ENCODE measurements at regions not wholly inside any gene's neighbourhood (a gene's known extent, or its start where the extent isn't known, plus 50 kb on each side); places are given as distances from the start of the nearest gene placed in this dataset.

GRCh38 chr1:59016390-59016789, 232.5 kb upstream of the JUN start:
- Histone ChIP-seq H3K27me3 (ENCODE audit: control insufficient read depth in 2 of 2, insufficient read depth in 2 of 2, low read length in 2 of 2) (no peaks in the 10 kb centered on the region), H3K27ac (ENCODE audit: extremely low read depth, low read depth, low read length) (no peak overlapping the region), H3K4me2 (ENCODE audit: insufficient read depth, low read length) (no peak overlapping the region), H3K9me3 (replicated peaks; ENCODE audit: control insufficient read depth, insufficient read depth, low read depth, low read length) (no peaks in the 10 kb centered on the region), H2AFZ (ENCODE audit: low read depth, low read length) (no peak overlapping the region), H3K4me1 (replicated peaks in 1 of 2; ENCODE audit: control insufficient read depth in 2 of 2, insufficient read depth in 2 of 2, low read length in 2 of 2) (peaks cover 4 to 15% of the 10 kb centered on the region in 2 experiments; a peak in 4 of 5 replicates), H3K9me1 (ENCODE audit: control insufficient read depth, insufficient read depth, low read length) (no peaks in the 10 kb centered on the region), H3K9ac (ENCODE audit: insufficient read depth in 1 of 2, low read depth in 2 of 2, low read length in 2 of 2) (no peak overlapping the region), H3K4me3 (no peak overlapping the region), H4K20me1 (replicated peaks; ENCODE audit: control insufficient read depth, insufficient read depth, low read length) (no peaks in the 10 kb centered on the region), H3K36me3 (ENCODE audit: control insufficient read depth, insufficient read depth, low read length) (no peaks in the 10 kb centered on the region), H3K79me2 (ENCODE audit: control insufficient read depth, insufficient read depth, low read length) (no peaks in the 10 kb centered on the region)
- TF ChIP-seq RAD21 (CRISPR knock-in tag; conservative IDR thresholded peaks at IDR 0.05 in 1 of 2, IDR thresholded peaks at IDR 0.05 in 1 of 2) (0 out of 4 replicates have a peak, but pooled peaks of 1 of the 2 experiments have one; percentile 2), CSDE1 (IDR thresholded peaks at IDR 0.05) (no peak)
- no TSS peak for BruUV-seq (replicated peaks)
- CTCF ChIA-PET (ENCODE audit: low intra/inter-chr PET ratio), result no interaction called here
- DNase-seq (ENCODE audit: extremely low read depth in 1 of 4, low spot score in 3 of 4), result no peak
- intact Hi-C loops (cut with micrococcal nuclease) (no loop called here), in situ Hi-C loops (cut with MboI) (no loop called here)
- no peak for FAIRE-seq
- whole genome bisulfite sequencing (ENCODE audit: insufficient coverage, low coverage, missing lambda C conversion rate), result 62% methylated on average over 2 of the region's 2 CpGs
- no peak for ATAC-seq
- POLR2A ChIA-PET, result interaction anchor here (0.7 to 1.1 kb wide), 2 partner anchors 26 to 43 kb away, joined by 3 read pairs; no protein-coding TSS in a partner anchor

GRCh38 chr1:59017501-59018231, 233.8 kb upstream of the JUN start:
- H3K9me3 ChIP-seq (replicated peaks; ENCODE audit: control insufficient read depth, insufficient read depth, low read depth, low read length), result no peaks in the 10 kb centered on the region
- in situ Hi-C loops (cut with MboI), result no loop called here
- no peak overlapping the region for H3K27ac ChIP-seq (ENCODE audit: extremely low read depth, low read depth, low read length)
- H3K4me1 ChIP-seq (replicated peaks in 1 of 2; ENCODE audit: control insufficient read depth in 2 of 2, insufficient read depth in 2 of 2, low read length in 2 of 2), result peaks cover 4 to 15% of the 10 kb centered on the region in 2 experiments; a peak in 4 of 5 replicates
- DNase-seq (ENCODE audit: extremely low read depth in 1 of 4, low spot score in 3 of 4), result no peak
- H3K4me2 ChIP-seq (ENCODE audit: insufficient read depth, low read length), result no peak overlapping the region
- ChIA-PET POLR2A (no interaction called here), CTCF (ENCODE audit: low intra/inter-chr PET ratio) (no interaction called here)
- no peaks in the 10 kb centered on the region for H3K27me3 ChIP-seq (ENCODE audit: control insufficient read depth in 2 of 2, insufficient read depth in 2 of 2, low read length in 2 of 2)
- TF ChIP-seq CUX1 (CRISPR knock-in tag; IDR thresholded peaks at IDR 0.05), result no peak
- no peak for TF ChIP-seq SP1 (CRISPR knock-in tag; IDR thresholded peaks at IDR 0.05)
- no peak for TF ChIP-seq SETDB1 (IDR thresholded peaks at IDR 0.05; ENCODE audit: low read length)
- no peaks in the 10 kb centered on the region for H3K79me2 ChIP-seq (ENCODE audit: control insufficient read depth, insufficient read depth, low read length)
- FAIRE-seq, result no peak
- H2AFZ ChIP-seq (ENCODE audit: low read depth, low read length), result no peak overlapping the region
- no peak for ATAC-seq
- intact Hi-C loops (cut with micrococcal nuclease), result no loop called here
- H3K36me3 ChIP-seq (ENCODE audit: control insufficient read depth, insufficient read depth, low read length), result no peaks in the 10 kb centered on the region
- no peak overlapping the region for H3K4me3 ChIP-seq
- BruUV-seq (replicated peaks), result no TSS peak
- H3K9me1 ChIP-seq (ENCODE audit: control insufficient read depth, insufficient read depth, low read length), result no peaks in the 10 kb centered on the region
- 43% methylated on average over 8 of the region's 8 CpGs for WGBS (ENCODE audit: insufficient coverage, low coverage, missing lambda C conversion rate)
- no peak overlapping the region for H3K9ac ChIP-seq (ENCODE audit: insufficient read depth in 1 of 2, low read depth in 2 of 2, low read length in 2 of 2)
- no peaks in the 10 kb centered on the region for H4K20me1 ChIP-seq (replicated peaks; ENCODE audit: control insufficient read depth, insufficient read depth, low read length)
